KMS-11 (cell line): ENCODE measurements at regions not wholly inside any gene's neighbourhood (a gene's known extent, or its start where the extent isn't known, plus 50 kb on each side); places are given as distances from the start of the nearest gene placed in this dataset.

Experiments used
- H2AFZ ChIP-seq: fragments of 200-600 bp; sonication (generic); 2 replicates; pipeline ENCODE4 v1.6.1; 2016; ENCODE audit warnings: antibody characterized with exemption, mixed run types, low read depth
- H3K27ac ChIP-seq: fragments of 200-600 bp; sonication (generic); 2 replicates; pipeline ENCODE4 v1.6.1; 2016; ENCODE audit warnings: mild to moderate bottlenecking, mixed run types
- H3K27me3 ChIP-seq: fragments of 200-600 bp; sonication (generic); 2 replicates; pipeline ENCODE4 v1.6.1; 2017; ENCODE audit warnings: mild to moderate bottlenecking, low read depth, mixed run types, moderate library complexity; ENCODE audit not compliant: insufficient read depth
- H3K36me3 ChIP-seq: fragments of 200-600 bp; sonication (generic); 2 replicates; pipeline ENCODE4 v1.6.1; 2017; ENCODE audit warnings: mild to moderate bottlenecking, mixed run types; ENCODE audit not compliant: insufficient read depth
- H3K4me1 ChIP-seq: fragments of 200-600 bp; sonication (generic); 2 replicates; pipeline ENCODE4 v1.6.1; 2016; ENCODE audit warnings: mild to moderate bottlenecking, low read depth, mixed run types; ENCODE audit not compliant: poor library complexity, severe bottlenecking
- H3K4me2 ChIP-seq: fragments of 200-600 bp; sonication (generic); 2 replicates; pipeline ENCODE4 v1.7.0; 2016; ENCODE audit warnings: mild to moderate bottlenecking, mixed run types
- H3K4me3 ChIP-seq: fragments of 200-600 bp; sonication (generic); IDR thresholded peaks from 2 replicates; pipeline ENCODE4 v1.6.1; 2017; ENCODE audit warnings: low read depth, low read length, mixed read lengths; ENCODE audit not compliant: insufficient read depth
- H3K79me2 ChIP-seq: fragments of 200-600 bp; sonication (generic); 2 replicates; pipeline ENCODE4 v1.6.1; 2016; ENCODE audit warnings: low read depth, mixed run types; ENCODE audit not compliant: insufficient read depth
- H3K9ac ChIP-seq: fragments of 200-600 bp; sonication (generic); 2 replicates; pipeline ENCODE4 v1.6.1; 2016; ENCODE audit warnings: mild to moderate bottlenecking, mixed run types
- H4K20me1 ChIP-seq: fragments of 200-600 bp; sonication (generic); 2 replicates; pipeline ENCODE4 v1.6.1; 2016; ENCODE audit warnings: mild to moderate bottlenecking, mixed run types; ENCODE audit not compliant: insufficient read depth
- TF ChIP-seq, protein P1 (sequence below): fragments of 200-600 bp; sonication (generic); conservative IDR thresholded peaks from 2 replicates; pipeline ENCODE4 v1.6.1; 2017; ENCODE audit warnings: low read depth, mild to moderate bottlenecking, antibody characterized with exemption, low read length, moderate library complexity, mixed read lengths

DNA sequence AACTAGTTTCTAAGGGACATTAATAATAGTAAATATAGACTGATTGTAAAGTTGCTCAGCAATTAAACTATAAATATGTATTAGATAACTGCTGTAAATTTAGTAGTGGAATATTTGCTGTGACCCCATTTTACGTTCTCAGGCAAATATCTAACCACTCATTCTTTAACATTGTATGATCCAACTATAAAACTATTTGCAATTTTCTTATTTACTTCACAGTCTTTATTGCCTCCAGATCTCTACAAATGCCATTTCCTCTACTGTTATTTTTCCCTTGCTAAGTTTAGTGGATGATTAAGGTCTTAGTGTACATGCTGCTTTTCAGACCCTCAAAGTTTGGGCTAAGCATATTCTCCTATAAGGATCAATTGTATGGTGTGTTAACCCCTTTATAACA is 526.2 kb upstream of the ST8SIA4 start:
- H3K4me2 ChIP-seq: no peak overlapping the region
- H3K36me3 ChIP-seq: no peaks in the 10 kb centered on the region
- H3K9ac ChIP-seq: no peak overlapping the region
- H3K27me3 ChIP-seq: no peaks in the 10 kb centered on the region
- no peak overlapping the region for H3K27ac ChIP-seq
- no peak overlapping the region for H2AFZ ChIP-seq
- no peaks in the 10 kb centered on the region for H3K4me1 ChIP-seq
- no peaks in the 10 kb centered on the region for H3K79me2 ChIP-seq
- H3K4me3 ChIP-seq: no peak overlapping the region
- no peaks in the 10 kb centered on the region for H4K20me1 ChIP-seq
- TF ChIP-seq, protein P1, sequence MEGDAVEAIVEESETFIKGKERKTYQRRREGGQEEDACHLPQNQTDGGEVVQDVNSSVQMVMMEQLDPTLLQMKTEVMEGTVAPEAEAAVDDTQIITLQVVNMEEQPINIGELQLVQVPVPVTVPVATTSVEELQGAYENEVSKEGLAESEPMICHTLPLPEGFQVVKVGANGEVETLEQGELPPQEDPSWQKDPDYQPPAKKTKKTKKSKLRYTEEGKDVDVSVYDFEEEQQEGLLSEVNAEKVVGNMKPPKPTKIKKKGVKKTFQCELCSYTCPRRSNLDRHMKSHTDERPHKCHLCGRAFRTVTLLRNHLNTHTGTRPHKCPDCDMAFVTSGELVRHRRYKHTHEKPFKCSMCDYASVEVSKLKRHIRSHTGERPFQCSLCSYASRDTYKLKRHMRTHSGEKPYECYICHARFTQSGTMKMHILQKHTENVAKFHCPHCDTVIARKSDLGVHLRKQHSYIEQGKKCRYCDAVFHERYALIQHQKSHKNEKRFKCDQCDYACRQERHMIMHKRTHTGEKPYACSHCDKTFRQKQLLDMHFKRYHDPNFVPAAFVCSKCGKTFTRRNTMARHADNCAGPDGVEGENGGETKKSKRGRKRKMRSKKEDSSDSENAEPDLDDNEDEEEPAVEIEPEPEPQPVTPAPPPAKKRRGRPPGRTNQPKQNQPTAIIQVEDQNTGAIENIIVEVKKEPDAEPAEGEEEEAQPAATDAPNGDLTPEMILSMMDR: no peak

DNA sequence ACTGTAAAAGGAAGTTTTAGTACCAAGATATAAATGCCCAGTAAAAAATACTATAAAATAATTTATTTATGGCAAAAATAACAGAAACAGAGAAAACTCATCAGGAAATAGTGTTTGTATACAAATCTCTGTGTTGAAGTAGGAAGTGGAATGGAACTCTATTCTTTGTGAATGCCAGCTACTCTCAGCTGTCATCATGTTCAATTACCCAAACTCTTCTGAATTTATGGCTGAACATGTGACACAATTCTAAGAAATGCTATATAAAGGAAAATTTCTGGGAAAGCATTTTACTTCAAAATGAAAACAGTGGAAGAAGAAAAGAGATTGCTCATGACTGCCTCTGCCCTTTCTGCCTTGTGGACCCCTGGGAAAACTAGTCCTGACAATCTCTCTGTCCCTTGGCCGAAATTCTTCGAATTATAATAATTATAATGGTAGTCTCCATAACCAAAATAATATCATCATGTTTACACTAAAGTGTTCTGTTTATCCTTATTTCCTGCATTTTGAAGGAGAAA is 522.3 kb upstream of the ST8SIA4 start:
- TF ChIP-seq, protein P1: no peak
- no peak overlapping the region for H3K4me3 ChIP-seq

DNA sequence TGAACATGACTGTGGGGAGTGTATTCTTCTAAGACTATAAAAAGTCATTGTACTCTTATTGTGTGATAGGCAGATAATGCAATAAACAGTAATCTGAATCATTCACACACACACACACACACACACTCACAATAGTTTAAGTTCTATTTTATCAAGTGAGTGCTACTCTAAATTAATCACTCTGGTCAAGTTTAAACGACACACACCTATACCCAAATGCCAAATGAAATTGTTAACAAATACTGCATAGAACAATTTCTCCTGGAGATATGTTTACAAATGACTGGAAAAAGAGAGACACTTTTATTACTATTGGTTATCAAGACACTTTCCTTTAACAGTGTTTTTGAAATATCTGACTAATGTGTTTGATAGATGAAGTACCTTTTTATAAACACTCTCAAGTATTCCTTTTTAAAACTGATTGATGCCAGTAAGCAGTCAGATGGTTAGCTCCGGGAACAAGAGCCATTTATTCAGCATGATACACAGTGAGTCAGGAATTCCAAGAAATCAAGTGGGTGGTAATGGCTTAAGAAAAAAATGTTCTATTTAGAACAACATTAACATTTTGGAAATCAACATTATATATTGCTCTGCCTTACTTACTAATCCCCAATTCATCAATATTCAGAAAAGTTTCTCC is 521.6 kb upstream of the ST8SIA4 start:
- H4K20me1 ChIP-seq: no peaks in the 10 kb centered on the region
- H3K9ac ChIP-seq: no peak overlapping the region
- TF ChIP-seq, protein P1: no peak
- no peak overlapping the region for H3K27ac ChIP-seq
- H3K27me3 ChIP-seq: no peaks in the 10 kb centered on the region
- H3K4me2 ChIP-seq: no peak overlapping the region
- H3K36me3 ChIP-seq: no peaks in the 10 kb centered on the region
- H2AFZ ChIP-seq: no peak overlapping the region
- no peak overlapping the region for H3K4me3 ChIP-seq
- H3K4me1 ChIP-seq: no peaks in the 10 kb centered on the region
- H3K79me2 ChIP-seq: no peaks in the 10 kb centered on the region

More for the DNA sequence above, 522.3 kb upstream of the ST8SIA4 start:
- H3K4me1 ChIP-seq: no peaks in the 10 kb centered on the region
- no peak overlapping the region for H2AFZ ChIP-seq
- H3K36me3 ChIP-seq: no peaks in the 10 kb centered on the region
- no peak overlapping the region for H3K4me2 ChIP-seq
- no peaks in the 10 kb centered on the region for H3K79me2 ChIP-seq
- no peak overlapping the region for H3K9ac ChIP-seq
- H3K27ac ChIP-seq: no peak overlapping the region
- no peaks in the 10 kb centered on the region for H4K20me1 ChIP-seq
- H3K27me3 ChIP-seq: no peaks in the 10 kb centered on the region

DNA sequence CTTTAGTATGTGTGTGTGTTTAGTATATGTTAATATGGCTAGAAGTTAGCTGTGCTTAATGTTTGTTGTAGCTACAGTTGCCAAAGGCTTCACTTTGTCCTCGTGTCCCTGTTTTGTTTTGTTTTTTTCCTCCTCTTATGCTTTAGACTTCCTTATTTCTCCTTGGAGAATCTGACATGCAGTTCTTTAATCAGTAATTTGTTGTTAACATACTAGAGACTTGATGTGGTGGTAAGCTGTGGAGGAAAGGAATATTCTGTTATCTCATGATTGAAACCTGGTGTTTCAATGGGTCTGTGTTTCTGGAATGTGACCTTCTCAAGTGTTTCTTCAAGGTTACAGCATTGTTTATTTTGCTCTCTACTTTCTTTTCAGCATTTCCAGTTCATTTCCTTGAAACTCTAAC is 515.6 kb upstream of the ST8SIA4 start:
- Histone ChIP-seq H3K4me2 (no peak overlapping the region), H3K27ac (no peak overlapping the region)
- TF ChIP-seq, protein P1: no peak

More for the DNA sequence above, 515.6 kb upstream of the ST8SIA4 start:
- Histone ChIP-seq H3K36me3 (no peaks in the 10 kb centered on the region), H3K4me1 (no peaks in the 10 kb centered on the region), H3K9ac (no peak overlapping the region), H3K4me3 (no peak overlapping the region), H3K79me2 (no peaks in the 10 kb centered on the region), H2AFZ (no peak overlapping the region), H4K20me1 (no peaks in the 10 kb centered on the region), H3K27me3 (no peaks in the 10 kb centered on the region)
